Loucy (cell line): ENCODE measurements at regions not wholly inside any gene's neighbourhood (a gene's known extent, or its start where the extent isn't known, plus 50 kb on each side); places are given as distances from the start of the nearest gene placed in this dataset.

ENCODE experiments used
- H2AFZ ChIP-seq: fragments of 200-600 bp; sonication (generic); 2 replicates; pipeline ENCODE4 v1.6.0; 2016; ENCODE audit warnings: antibody characterized with exemption, mild to moderate bottlenecking, low read length, moderate library complexity
- H3F3A ChIP-seq: fragments of 200-600 bp; 2 replicates; pipeline ENCODE4 v1.6.0; 2016; ENCODE audit warnings: antibody characterized with exemption, low read depth, mild to moderate bottlenecking
- H3K27me3 ChIP-seq: fragments of 200-600 bp; sonication (generic); 2 replicates; pipeline ENCODE4 v1.6.1; 2014; ENCODE audit warnings: low read length, mild to moderate bottlenecking; ENCODE audit not compliant: insufficient read depth, poor library complexity, severe bottlenecking
- H3K36me3 ChIP-seq: fragments of 200-600 bp; sonication (generic); 2 replicates; pipeline ENCODE4 v1.6.1; 2016; ENCODE audit warnings: low read length; ENCODE audit not compliant: insufficient read depth
- H3K4me1 ChIP-seq: fragments of 200-600 bp; sonication (generic); 2 replicates; pipeline ENCODE4 v1.5.1; 2014; ENCODE audit warnings: low read length, mild to moderate bottlenecking; ENCODE audit not compliant: insufficient read depth, poor library complexity, severe bottlenecking
- H3K4me2 ChIP-seq: fragments of 200-600 bp; sonication (generic); 2 replicates; pipeline ENCODE4 v1.6.0; 2014; ENCODE audit warnings: antibody characterized with exemption, low read length, low read depth, mild to moderate bottlenecking; ENCODE audit not compliant: poor library complexity, severe bottlenecking
- H3K4me3 ChIP-seq: fragments of 200-600 bp; sonication (generic); 2 replicates; pipeline ENCODE4 v1.5.1; 2014; ENCODE audit warnings: low read length, mild to moderate bottlenecking, mixed read lengths; ENCODE audit not compliant: poor library complexity, severe bottlenecking
- H3K79me2 ChIP-seq: fragments of 200-600 bp; sonication (generic); 2 replicates; pipeline ENCODE4 v1.6.1; 2014; ENCODE audit warnings: low read length; ENCODE audit not compliant: insufficient read depth
- H3K9ac ChIP-seq: fragments of 200-600 bp; sonication (generic); 2 replicates; pipeline ENCODE4 v1.6.0; 2014; ENCODE audit warnings: mild to moderate bottlenecking, low read depth, low read length, moderate library complexity; ENCODE audit not compliant: poor library complexity, severe bottlenecking
- H3K9me2 ChIP-seq: fragments of 200-600 bp; sonication (generic); replicated peaks from 2 replicates; pipeline ENCODE4 v1.6.1; 2016; ENCODE audit warnings: low read depth, low read length, mixed read lengths
- H3K9me3 ChIP-seq: fragments of 200-600 bp; sonication (generic); 2 replicates; pipeline ENCODE4 v1.6.1; 2014; ENCODE audit warnings: mild to moderate bottlenecking, antibody characterized with exemption, low read length, low read depth; ENCODE audit not compliant: insufficient read depth
- H4K20me1 ChIP-seq: fragments of 200-600 bp; sonication (generic); 2 replicates; pipeline ENCODE4 v1.6.0; 2014; ENCODE audit warnings: antibody characterized with exemption, low read length, mild to moderate bottlenecking; ENCODE audit not compliant: insufficient read depth, poor library complexity, severe bottlenecking
- EZH2phosphoT487 ChIP-seq: fragments of 200-600 bp; IDR thresholded peaks from 2 replicates; pipeline ENCODE4 v1.6.1; 2018; ENCODE audit warnings: antibody characterized with exemption, mild to moderate bottlenecking, moderate library complexity, borderline replicate concordance
- TF ChIP-seq, protein P1 (sequence below): fragments of 200-600 bp; sonication (generic); conservative IDR thresholded peaks from 2 replicates; pipeline ENCODE4 v1.5.1; 2014; ENCODE audit warnings: mild to moderate bottlenecking, antibody characterized with exemption, low read length

DNA sequence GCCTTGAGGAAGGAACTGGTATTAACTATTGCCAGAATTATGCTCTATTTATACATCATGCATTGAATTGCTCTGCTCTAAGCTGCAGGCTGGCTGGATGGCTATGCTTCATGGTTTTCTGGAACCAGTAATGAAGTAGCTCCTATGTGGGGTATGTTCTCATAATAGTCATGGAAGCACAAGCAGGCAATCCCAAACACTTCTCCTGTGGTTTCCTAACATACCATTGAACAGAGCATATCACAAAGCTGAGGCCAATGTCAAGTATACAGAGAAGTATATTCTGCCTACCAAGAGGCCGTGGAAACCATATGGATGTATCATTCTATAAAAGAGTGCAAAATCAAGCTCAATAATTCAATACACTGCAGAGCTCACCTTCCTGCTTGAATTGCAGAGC is 1752.4 kb upstream of the FLRT2 start:
- Histone ChIP-seq H3K9me3 (no peaks in the 10 kb centered on the region), H3K27me3 (no peaks in the 10 kb centered on the region), H3K9me2 (no peaks in the 10 kb centered on the region), H4K20me1 (no peaks in the 10 kb centered on the region), H3K4me2 (no peak overlapping the region), H3K4me3 (no peak overlapping the region), H3K79me2 (no peaks in the 10 kb centered on the region), H2AFZ (no peak overlapping the region), H3K4me1 (no peaks in the 10 kb centered on the region), H3F3A (no peaks in the 10 kb centered on the region), H3K9ac (no peak overlapping the region), H3K36me3 (no peaks in the 10 kb centered on the region)
- no peak for TF ChIP-seq EZH2phosphoT487
- TF ChIP-seq, protein P1, sequence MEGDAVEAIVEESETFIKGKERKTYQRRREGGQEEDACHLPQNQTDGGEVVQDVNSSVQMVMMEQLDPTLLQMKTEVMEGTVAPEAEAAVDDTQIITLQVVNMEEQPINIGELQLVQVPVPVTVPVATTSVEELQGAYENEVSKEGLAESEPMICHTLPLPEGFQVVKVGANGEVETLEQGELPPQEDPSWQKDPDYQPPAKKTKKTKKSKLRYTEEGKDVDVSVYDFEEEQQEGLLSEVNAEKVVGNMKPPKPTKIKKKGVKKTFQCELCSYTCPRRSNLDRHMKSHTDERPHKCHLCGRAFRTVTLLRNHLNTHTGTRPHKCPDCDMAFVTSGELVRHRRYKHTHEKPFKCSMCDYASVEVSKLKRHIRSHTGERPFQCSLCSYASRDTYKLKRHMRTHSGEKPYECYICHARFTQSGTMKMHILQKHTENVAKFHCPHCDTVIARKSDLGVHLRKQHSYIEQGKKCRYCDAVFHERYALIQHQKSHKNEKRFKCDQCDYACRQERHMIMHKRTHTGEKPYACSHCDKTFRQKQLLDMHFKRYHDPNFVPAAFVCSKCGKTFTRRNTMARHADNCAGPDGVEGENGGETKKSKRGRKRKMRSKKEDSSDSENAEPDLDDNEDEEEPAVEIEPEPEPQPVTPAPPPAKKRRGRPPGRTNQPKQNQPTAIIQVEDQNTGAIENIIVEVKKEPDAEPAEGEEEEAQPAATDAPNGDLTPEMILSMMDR = no peak

DNA sequence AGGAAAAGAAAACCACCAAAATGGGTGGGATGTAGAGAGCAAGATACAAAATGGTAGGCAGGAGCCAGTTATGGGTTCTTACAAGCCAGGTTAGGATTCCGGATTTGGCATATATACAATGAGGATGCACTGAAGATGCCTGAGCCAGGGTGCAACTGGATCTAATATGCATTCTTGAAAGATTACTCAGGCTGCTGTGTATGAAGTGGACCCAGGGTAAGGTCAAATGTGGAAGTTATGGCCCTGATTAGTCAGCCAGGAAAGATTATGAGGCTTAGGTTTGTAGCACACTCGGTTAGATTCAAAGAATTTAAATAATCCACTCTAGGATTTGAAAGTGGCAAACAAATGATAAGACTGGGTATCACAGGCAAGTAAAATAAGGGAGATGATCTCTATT is 1750.7 kb upstream of the FLRT2 start:
- Histone ChIP-seq H3K9me2 (no peaks in the 10 kb centered on the region), H3K4me3 (no peak overlapping the region), H4K20me1 (no peaks in the 10 kb centered on the region), H3K36me3 (no peaks in the 10 kb centered on the region), H2AFZ (no peak overlapping the region), H3K27me3 (no peaks in the 10 kb centered on the region), H3K79me2 (no peaks in the 10 kb centered on the region), H3K4me2 (no peak overlapping the region), H3F3A (no peaks in the 10 kb centered on the region), H3K9me3 (no peaks in the 10 kb centered on the region), H3K4me1 (no peaks in the 10 kb centered on the region), H3K9ac (no peak overlapping the region)
- TF ChIP-seq, protein P1 = no peak
- no peak for TF ChIP-seq EZH2phosphoT487

DNA sequence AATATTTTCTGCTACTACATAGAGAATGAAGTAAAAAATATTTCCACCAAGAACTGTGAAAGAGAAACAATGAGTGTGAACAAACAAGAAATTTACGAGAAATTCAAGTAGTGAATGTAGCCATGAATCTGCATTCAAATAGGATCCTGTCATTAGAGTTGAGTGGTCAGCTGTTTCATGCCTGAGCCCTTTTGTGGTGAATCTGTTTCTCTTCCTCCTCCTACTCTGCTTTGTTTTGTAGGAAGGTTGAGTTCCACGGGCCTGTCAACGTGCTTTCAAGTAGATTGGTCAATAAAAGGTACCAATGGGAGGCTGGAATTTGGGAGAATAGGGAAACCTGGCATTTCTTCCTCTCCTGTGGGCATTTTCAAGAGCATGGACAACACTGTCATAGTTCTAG is 1749.6 kb upstream of the FLRT2 start:
- Histone ChIP-seq H2AFZ (no peak overlapping the region), H3K9me3 (no peaks in the 10 kb centered on the region), H3K36me3 (no peaks in the 10 kb centered on the region), H3K27me3 (no peaks in the 10 kb centered on the region), H3K4me3 (no peak overlapping the region), H4K20me1 (no peaks in the 10 kb centered on the region), H3K9ac (no peak overlapping the region), H3K4me1 (no peaks in the 10 kb centered on the region), H3K79me2 (no peaks in the 10 kb centered on the region), H3K9me2 (no peaks in the 10 kb centered on the region), H3F3A (no peaks in the 10 kb centered on the region), H3K4me2 (no peak overlapping the region)
- TF ChIP-seq, protein P1 = no peak
- no peak for TF ChIP-seq EZH2phosphoT487
